Liver (tissue), 3 donors: ENCODE measurements at regions not wholly inside any gene's neighbourhood (a gene's known extent, or its start where the extent isn't known, plus 50 kb on each side); places are given as distances from the start of the nearest gene placed in this dataset.

Experiments
- ATF3 ChIP-seq: IDR thresholded peaks from 2 replicates; pipeline ENCODE4 v1.6.1; 2016; ENCODE audit warnings: antibody characterized with exemption
- EGR1 ChIP-seq, 2 donors: IDR thresholded peaks; 2 replicates each; pipeline ENCODE4 v1.6.1; 2016 to 2018; ENCODE audit warnings: antibody characterized with exemption in 2 of 2, low read depth in 2 of 2
- FOXA1 ChIP-seq: IDR thresholded peaks from 2 replicates; pipeline ENCODE4 v1.6.1; 2016; ENCODE audit warnings: antibody characterized with exemption
- FOXA2 ChIP-seq: IDR thresholded peaks from 2 replicates; pipeline ENCODE4 v1.6.1; 2016; ENCODE audit warnings: antibody characterized with exemption
- GABPA ChIP-seq, 2 donors: IDR thresholded peaks in 1 of 2; conservative IDR thresholded peaks in 1 of 2; 2 replicates each; pipeline ENCODE4 v1.6.1; 2016; ENCODE audit warnings: antibody characterized with exemption in 2 of 2, mild to moderate bottlenecking in 1 of 2, moderate library complexity in 1 of 2
- HNF4A ChIP-seq, 2 donors: conservative IDR thresholded peaks; 2 replicates each; pipeline ENCODE4 v1.6.1; 2016; ENCODE audit warnings: antibody characterized with exemption in 2 of 2, mild to moderate bottlenecking in 2 of 2
- JUND ChIP-seq, 2 donors: IDR thresholded peaks; 2 replicates each; pipeline ENCODE4 v1.6.1; 2016; ENCODE audit warnings: antibody characterized with exemption in 2 of 2
- MAX ChIP-seq: IDR thresholded peaks from 2 replicates; pipeline ENCODE4 v1.6.1; 2016; ENCODE audit warnings: antibody characterized with exemption
- RAD21 ChIP-seq, 2 donors: IDR thresholded peaks; 2 replicates each; pipeline ENCODE4 v1.6.1; 2016; ENCODE audit warnings: antibody characterized with exemption in 2 of 2, mild to moderate bottlenecking in 2 of 2
- REST ChIP-seq: IDR thresholded peaks from 2 replicates; pipeline ENCODE4 v1.6.1; 2016; ENCODE audit warnings: antibody characterized with exemption, mild to moderate bottlenecking
- SP1 ChIP-seq: IDR thresholded peaks from 2 replicates; pipeline ENCODE4 v1.6.1; 2018; ENCODE audit warnings: antibody characterized with exemption, mild to moderate bottlenecking
- TAF1 ChIP-seq: conservative IDR thresholded peaks from 2 replicates; pipeline ENCODE4 v1.6.1; 2016; ENCODE audit warnings: antibody characterized with exemption, mild to moderate bottlenecking
- YY1 ChIP-seq: IDR thresholded peaks from 2 replicates; pipeline ENCODE4 v1.6.1; 2016; ENCODE audit warnings: antibody characterized with exemption, mild to moderate bottlenecking
- TF ChIP-seq, protein P1 (sequence below): fragments of 150-350 bp; IDR thresholded peaks from 2 replicates; pipeline ENCODE4 v1.5.1; 2017; ENCODE audit warnings: improper control_type of control experiment, low read depth, low read length; ENCODE audit not compliant: missing input control
- donor health status: healthy.
- donor health status: healthy.

- TF ChIP-seq, protein P1, sequence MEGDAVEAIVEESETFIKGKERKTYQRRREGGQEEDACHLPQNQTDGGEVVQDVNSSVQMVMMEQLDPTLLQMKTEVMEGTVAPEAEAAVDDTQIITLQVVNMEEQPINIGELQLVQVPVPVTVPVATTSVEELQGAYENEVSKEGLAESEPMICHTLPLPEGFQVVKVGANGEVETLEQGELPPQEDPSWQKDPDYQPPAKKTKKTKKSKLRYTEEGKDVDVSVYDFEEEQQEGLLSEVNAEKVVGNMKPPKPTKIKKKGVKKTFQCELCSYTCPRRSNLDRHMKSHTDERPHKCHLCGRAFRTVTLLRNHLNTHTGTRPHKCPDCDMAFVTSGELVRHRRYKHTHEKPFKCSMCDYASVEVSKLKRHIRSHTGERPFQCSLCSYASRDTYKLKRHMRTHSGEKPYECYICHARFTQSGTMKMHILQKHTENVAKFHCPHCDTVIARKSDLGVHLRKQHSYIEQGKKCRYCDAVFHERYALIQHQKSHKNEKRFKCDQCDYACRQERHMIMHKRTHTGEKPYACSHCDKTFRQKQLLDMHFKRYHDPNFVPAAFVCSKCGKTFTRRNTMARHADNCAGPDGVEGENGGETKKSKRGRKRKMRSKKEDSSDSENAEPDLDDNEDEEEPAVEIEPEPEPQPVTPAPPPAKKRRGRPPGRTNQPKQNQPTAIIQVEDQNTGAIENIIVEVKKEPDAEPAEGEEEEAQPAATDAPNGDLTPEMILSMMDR: no peak
- TF ChIP-seq SP1: no peak
- TF ChIP-seq MAX: no peak
- no peak for TF ChIP-seq YY1
- no peak for TF ChIP-seq RAD21 (IDR thresholded peaks at IDR 0.05)
- no peak for TF ChIP-seq REST
- no peak for TF ChIP-seq FOXA1
- no peak for TF ChIP-seq JUND (IDR thresholded peaks at IDR 0.05)
- TF ChIP-seq FOXA2: no peak
- TF ChIP-seq ATF3: no peak
- no peak for TF ChIP-seq TAF1
- no peak for TF ChIP-seq EGR1 (IDR thresholded peaks at IDR 0.05; ENCODE audit: low read depth in 2 of 2)
- TF ChIP-seq GABPA (IDR thresholded peaks at IDR 0.05 in 1 of 2, conservative IDR thresholded peaks at IDR 0.05 in 1 of 2): no peak
- no peak for TF ChIP-seq HNF4A (conservative IDR thresholded peaks at IDR 0.05)
These were observed 466.4 kb upstream of the IL12A start for GRCh38 chr3:159522276-159522675.
